NCI-H146 treated with DMSO at 0.1 percent for 48 hours (cell line): ENCODE measurements at regions not wholly inside any gene's neighbourhood (a gene's known extent, or its start where the extent isn't known, plus 50 kb on each side); places are given as distances from the start of the nearest gene placed in this dataset.
"Not testable (repeated sequence)": the region's sequence is repeated elsewhere in the genome, so short reads cannot be mapped to it uniquely, and the experiment has no call there.

Experiments
- DNase-seq: peaks from one replicate; lab custom pipeline; 2025; ENCODE audit not compliant: unreplicated experiment; lab: John Stamatoyannopoulos, UW

DNA sequence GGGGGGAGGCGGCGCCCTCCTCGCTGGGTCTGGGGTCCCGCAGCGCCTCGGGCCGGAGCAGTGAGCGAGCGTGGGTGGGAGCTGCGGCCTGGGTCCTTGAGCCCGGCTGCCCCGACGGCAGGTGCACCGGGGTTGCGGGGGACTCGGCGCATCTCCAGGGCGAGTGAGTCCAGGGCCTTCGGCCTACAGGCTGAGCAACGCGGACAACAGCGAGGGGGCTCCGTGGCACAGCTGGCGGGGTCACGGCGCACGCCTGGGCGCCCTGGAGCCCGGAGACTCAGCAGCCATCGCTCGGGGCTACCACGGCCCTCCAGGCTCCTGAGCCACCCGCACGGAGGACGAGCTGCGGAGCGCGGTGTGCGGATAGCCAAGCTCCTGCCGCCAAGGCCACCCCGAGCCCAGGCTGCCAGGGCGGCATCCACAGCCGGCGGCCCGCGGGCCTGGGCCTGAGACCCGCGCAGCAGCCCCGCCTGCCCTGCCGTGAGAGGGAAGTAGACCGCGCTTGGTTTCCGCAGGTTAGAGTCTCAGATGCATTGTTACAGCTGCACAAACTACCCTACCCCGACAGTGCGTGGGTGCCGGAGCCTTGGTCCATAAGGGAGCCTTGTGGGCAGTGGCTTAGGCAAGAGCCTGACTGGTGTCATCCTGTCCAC is 253.9 kb upstream of the SGCG start:
- DNase-seq = no peak

DNA sequence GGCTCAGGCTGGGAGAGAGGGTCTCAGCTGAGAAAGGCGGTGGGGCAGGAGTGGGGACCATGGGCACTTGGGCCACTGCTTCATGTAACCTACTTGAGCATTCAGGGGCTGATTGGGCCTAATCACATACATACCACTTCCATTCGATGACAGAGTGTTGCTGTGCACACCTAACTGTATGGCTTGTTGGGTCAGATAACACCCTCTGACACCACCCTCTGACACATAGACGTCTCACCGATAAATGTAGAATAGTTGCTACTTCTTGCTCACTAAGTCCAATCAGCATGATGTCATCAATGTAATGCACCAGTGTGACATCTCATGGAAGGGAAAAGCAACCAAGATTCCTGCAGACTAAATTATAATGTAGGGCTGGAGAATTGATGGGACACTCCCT is 252.9 kb upstream of the SGCG start:
- DNase-seq = not testable (repeated sequence)

- no peak for DNase-seq
Measured at GRCh38 chr13:22929381-22930126, 251.2 kb upstream of the SGCG start.

DNA sequence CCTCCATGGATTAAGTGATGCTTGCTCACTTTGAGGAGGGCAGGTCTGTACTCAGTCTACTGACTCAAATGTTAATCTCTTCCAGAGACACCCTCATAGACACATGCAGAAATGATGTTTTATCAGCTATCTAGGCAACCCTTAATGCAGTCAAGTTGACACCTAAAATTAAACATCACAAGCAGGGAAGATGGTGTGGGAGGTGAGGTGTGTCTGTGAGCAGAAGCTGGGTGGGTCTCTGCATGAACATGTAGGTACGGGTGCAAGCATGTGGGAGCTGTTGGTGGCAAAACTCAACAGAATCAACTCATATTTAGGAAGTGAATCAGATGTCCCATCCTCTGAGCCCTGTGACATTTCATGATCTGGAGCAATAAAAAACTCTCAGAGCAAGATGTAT is 249.2 kb upstream of the SGCG start:
- DNase-seq = no peak

DNA sequence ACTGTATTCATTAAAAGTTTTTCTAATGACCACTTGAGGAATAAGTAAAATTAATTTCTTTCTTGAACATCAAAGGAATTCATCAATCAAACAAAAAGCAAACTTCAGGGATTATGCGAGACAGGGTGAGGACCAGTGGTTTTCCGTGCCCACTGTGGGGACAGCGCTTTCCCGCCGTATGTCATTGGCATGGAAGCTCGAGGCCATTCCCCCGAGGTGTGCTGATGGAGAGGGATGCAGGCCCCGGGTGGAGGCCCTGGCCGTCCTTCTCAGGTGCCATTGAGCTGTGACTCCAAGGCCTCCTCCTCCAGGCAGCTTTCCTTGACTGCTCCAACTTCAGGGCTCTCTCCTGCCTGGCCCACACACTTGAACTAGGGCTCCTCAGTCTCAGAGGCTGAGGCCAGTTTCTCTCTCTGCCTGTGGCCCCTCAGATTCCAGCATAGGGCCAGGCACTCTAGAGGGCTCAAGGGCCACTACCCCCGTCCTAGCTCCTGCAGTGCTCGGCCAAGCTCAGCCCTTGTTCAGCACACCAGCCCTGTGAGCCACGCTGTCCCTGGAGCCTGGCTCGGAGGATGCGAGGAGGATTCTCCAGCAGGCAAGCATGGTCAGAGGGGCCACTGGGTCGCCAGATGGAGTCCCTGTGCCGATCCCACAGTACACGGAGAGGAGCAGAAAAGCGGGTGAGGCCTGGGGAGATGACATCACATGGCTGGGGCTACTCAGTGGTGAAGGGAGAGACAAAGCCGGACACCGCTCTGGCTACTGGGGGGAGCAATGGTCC is 248.0 kb upstream of the SGCG start:
- DNase-seq = not testable (repeated sequence)

GRCh38 chr13:22933571-22934181 is 247.1 kb upstream of the SGCG start:
- DNase-seq = no peak

- DNase-seq = no peak
Measured at GRCh38 chr13:22934744-22935523, 245.8 kb upstream of the SGCG start.

GRCh38 chr13:22936228-22936627 is 244.6 kb upstream of the SGCG start:
- no peak for DNase-seq

GRCh38 chr13:22937241-22937640 is 243.5 kb upstream of the SGCG start:
- DNase-seq = no peak

GRCh38 chr13:22937953-22938352 is 242.8 kb upstream of the SGCG start:
- no peak for DNase-seq

GRCh38 chr13:22938576-22938975 is 242.2 kb upstream of the SGCG start:
- DNase-seq = no peak

DNA sequence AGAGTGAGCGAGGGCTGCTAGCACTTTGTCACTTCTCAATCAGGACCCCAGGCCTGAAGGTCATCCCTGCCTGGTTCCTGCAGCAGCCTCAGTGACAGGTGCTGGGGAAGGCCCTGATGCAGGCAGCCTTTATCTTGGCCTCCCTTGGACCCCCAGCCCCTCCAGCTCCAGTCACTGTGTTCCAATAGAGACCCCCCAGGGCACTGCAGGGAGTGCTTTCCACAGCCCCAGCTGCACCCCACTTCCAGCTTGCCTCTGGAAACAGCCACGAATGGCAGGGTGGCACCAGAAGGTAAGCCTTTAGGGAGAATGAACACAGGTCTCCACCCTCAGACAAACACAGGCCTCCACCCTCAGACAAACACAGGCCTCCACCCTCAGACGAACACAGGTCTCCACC is 241.6 kb upstream of the SGCG start:
- no peak for DNase-seq

- no peak for DNase-seq
Measured at GRCh38 chr13:22940090-22940710, 240.6 kb upstream of the SGCG start.

DNA sequence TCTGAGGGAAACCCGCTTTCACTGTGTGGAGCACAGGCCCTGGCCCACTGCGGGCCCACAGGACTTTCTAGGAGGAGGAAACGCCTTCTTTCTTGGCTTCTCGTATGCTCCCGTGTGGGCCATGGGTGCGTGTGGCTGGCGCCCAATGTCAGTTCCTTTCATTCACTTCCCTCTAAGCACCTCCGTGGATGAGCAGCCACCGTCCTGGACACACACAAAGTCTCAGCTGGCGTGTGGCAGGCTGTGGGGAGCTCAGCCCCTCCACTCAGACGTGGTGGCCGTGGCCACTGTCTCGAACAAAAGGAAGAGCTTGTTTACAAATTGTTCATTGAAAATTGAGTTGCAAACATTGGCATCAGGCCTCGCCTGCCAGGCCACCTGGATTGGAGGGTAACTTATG is 240.0 kb upstream of the SGCG start:
- no peak for DNase-seq

GRCh38 chr13:22941495-22941894 is 239.3 kb upstream of the SGCG start:
- not testable (repeated sequence) for DNase-seq

- not testable (repeated sequence) for DNase-seq
Measured at GRCh38 chr13:22942831-22943230, 237.9 kb upstream of the SGCG start.

GRCh38 chr13:22944378-22944777 is 236.4 kb upstream of the SGCG start:
- DNase-seq = no peak

- peak; percentile 1 for DNase-seq
Measured at GRCh38 chr13:22945321-22946226, 235.2 kb upstream of the SGCG start.

- DNase-seq = no peak
Measured at GRCh38 chr13:22948421-22948820, 232.4 kb upstream of the SGCG start.
